GM12878 (cell line): ENCODE measurements at regions not wholly inside any gene's neighbourhood (a gene's known extent, or its start where the extent isn't known, plus 50 kb on each side); places are given as distances from the start of the nearest gene placed in this dataset.

Experiments used
- RAD21 ChIP-seq: IDR thresholded peaks from 2 replicates; pipeline ENCODE4 v1.6.1; 2011; ENCODE audit warnings: mild to moderate bottlenecking, low read depth, low read length, moderate library complexity; ENCODE audit not compliant: insufficient read depth
- SRF ChIP-seq, 2 experiments: IDR thresholded peaks; 2 replicates each; pipeline ENCODE4 v1.6.1; 2011; ENCODE audit warnings: low read depth in 2 of 2, low read length in 2 of 2, mild to moderate bottlenecking in 1 of 2, moderate library complexity in 1 of 2

- TF ChIP-seq RAD21 (no peak), SRF (IDR thresholded peaks at IDR 0.05; ENCODE audit: low read depth in 2 of 2, low read length in 2 of 2) (no peak)
These were observed 323.6 kb upstream of the DIPK2B start for GRCh38 chrX:45524296-45524695.
